ENCODE measurements at regions not wholly inside any gene's neighbourhood (a gene's known extent, or its start where the extent isn't known, plus 50 kb on each side); places are given as distances from the start of the nearest gene placed in this dataset.

DNA sequence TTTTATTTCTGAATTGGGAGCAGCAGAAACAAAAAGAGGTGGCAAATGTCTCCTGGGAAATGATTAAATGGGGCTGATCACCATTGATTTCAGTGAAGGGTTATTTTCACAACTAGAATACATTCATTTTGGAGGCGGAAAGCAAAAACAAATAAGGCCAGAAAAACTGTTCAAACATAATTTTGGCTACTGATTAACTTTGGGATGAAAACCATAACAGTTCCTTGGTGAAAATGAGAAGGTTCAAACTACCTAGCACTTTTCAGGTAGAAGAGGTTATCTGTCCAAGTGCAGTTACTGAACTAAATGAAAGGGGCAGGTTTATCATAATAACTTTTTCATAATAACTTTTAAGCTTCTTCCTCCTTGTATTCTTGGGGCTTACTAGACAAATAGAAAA, 718.5 kb downstream of the CDH11 start:
- H3K4me3 Mint-ChIP-seq: no peak overlapping the region
- no peak for DNase-seq
- no peak for ATAC-seq (ENCODE audit: low read depth)
- H3K36me3 Mint-ChIP-seq: no peaks in the 10 kb centered on the region
- H3K9me3 Mint-ChIP-seq: peaks cover 5% of the 10 kb centered on the region
- no peaks in the 10 kb centered on the region for H3K4me1 Mint-ChIP-seq
- POLR2A ChIA-PET: no interaction called here
- H3K27me3 Mint-ChIP-seq: no peaks in the 10 kb centered on the region
- no peak overlapping the region for H3K27ac Mint-ChIP-seq

DNA sequence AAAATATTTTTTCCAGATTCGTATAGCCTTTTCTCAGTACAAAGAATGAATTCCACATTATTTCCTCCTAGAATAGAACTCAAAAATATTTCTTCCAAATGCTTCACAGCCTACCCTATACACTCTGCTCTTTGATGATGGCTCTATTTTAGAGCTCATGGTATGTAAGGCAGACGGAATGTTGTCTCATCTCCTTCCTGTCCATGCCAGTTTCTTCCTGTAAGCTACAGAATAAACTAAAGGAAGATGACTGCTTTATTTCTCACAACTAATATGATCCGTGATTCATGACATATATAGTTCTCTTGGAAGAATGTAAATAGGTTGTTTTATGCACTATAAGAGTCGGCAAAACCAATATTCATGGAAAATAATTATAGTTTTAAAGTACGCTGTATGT, 723.1 kb downstream of the CDH11 start:
- Mint-ChIP-seq H3K4me1 (no peaks in the 10 kb centered on the region), H3K36me3 (no peaks in the 10 kb centered on the region), H3K27me3 (no peaks in the 10 kb centered on the region), H3K27ac (no peak overlapping the region), H3K9me3 (peaks cover 5% of the 10 kb centered on the region), H3K4me3 (no peak overlapping the region)
- DNase-seq: no peak
- POLR2A ChIA-PET: no interaction called here
- ATAC-seq (ENCODE audit: low read depth): no peak

DNA sequence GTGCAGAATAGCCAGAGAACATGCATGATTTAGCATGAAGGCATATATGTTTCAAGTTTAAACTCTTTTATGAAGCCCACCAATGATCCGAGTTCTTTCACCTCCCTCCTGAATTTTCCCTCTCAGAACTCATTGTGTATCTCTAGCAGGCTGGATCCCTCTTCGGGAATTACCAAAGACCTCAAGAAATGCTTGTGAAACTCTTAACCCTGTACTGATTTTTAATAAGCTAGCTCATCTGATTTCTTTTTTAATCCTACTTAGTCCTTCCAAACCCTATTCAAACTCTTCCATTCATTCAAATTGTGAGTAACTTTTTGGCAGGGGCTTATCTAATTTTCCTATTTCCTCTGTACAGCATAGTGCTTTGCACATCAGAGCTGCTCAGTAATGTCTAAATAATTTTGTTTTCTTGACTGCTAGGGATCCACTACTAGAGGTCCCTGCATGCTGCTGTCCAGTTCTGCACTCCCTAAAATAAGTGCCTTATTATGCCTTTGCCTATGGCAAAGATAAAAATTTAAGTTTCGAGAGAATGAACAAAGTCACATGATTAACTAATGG, 723.8 kb downstream of the CDH11 start:
- ATAC-seq (ENCODE audit: low read depth) (no peak), DNase-seq (no peak)
- H3K4me1 Mint-ChIP-seq: no peaks in the 10 kb centered on the region
- POLR2A ChIA-PET: no interaction called here
- H3K36me3 Mint-ChIP-seq: no peaks in the 10 kb centered on the region
- H3K9me3 Mint-ChIP-seq: peaks cover 5% of the 10 kb centered on the region
- no peaks in the 10 kb centered on the region for H3K27me3 Mint-ChIP-seq
- no peak overlapping the region for H3K27ac Mint-ChIP-seq
- H3K4me3 Mint-ChIP-seq: no peak overlapping the region

DNA sequence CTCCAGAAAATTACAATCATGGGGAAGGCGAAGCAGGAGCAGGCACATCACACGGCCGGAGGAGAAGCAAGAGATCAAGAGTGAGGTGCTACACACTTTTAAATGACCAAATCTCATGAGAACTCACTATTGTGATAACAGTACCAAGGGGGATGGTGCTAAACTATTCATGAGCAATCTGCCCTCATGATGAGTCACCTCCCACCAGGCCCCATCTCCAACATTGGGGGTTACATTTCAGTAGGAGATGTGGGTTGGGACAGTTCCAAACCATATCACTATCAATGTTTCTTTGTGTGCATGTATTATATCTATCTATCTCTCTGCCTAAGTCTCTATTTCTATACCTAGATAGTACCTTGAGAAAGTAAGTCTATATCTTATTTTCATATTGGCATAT, 724.8 kb downstream of the CDH11 start:
- no peak for ATAC-seq (ENCODE audit: low read depth)

DNA sequence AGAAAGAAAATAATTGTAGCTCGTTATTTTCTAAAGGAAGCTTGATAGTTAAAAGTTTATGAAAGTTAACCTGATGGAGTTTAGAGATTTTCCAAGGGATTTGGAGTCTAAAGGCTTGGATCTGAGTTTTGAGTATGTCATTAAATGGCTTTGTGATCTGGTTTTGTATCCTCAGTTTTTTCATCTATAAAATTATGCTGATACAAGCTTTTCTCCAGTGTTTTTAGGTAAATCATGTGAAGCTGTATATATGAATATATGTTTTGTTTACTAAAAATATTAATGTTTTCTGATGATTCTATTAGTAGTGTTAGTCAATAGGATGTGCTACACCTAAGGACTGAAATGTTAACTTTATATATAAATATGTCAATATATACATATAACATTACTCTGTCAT, 727.8 kb downstream of the CDH11 start:
- Mint-ChIP-seq H3K27me3 (no peaks in the 10 kb centered on the region), H3K4me1 (no peaks in the 10 kb centered on the region)
- POLR2A ChIA-PET: no interaction called here

More for the DNA sequence above, 724.8 kb downstream of the CDH11 start:
- H3K9me3 Mint-ChIP-seq: peaks cover 5% of the 10 kb centered on the region
- DNase-seq: no peak
- H3K27me3 Mint-ChIP-seq: no peaks in the 10 kb centered on the region
- H3K4me3 Mint-ChIP-seq: no peak overlapping the region
- POLR2A ChIA-PET: no interaction called here
- H3K4me1 Mint-ChIP-seq: no peaks in the 10 kb centered on the region
- no peak overlapping the region for H3K27ac Mint-ChIP-seq
- no peaks in the 10 kb centered on the region for H3K36me3 Mint-ChIP-seq

DNA sequence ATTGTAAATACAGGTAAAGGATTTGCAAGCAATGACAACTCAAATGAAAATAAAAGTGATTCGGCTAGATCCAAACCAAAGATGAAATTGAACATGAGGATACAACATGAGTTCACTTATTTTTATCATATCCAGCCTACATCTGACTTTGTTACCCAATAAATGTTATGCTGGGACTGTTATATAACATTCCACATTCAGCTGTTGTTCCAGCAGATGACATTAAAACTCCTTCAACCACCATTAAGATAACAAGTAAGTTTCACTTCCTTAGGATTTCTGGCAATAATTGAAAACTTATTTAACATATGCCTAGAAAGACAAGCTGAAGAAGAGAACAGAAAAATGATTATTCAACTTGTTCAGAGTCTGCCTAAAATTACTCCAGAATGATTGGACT, 729.4 kb downstream of the CDH11 start:
- ATAC-seq (ENCODE audit: low read depth) (no peak), DNase-seq (no peak)
- H3K27me3 Mint-ChIP-seq: no peaks in the 10 kb centered on the region
- peaks cover 7% of the 10 kb centered on the region for H3K9me3 Mint-ChIP-seq
- H3K36me3 Mint-ChIP-seq: no peaks in the 10 kb centered on the region
- no peak overlapping the region for H3K27ac Mint-ChIP-seq
- H3K4me3 Mint-ChIP-seq: no peak overlapping the region
- H3K4me1 Mint-ChIP-seq: no peaks in the 10 kb centered on the region
- POLR2A ChIA-PET: no interaction called here

More for the DNA sequence above, 727.8 kb downstream of the CDH11 start:
- Mint-ChIP-seq H3K9me3 (peaks cover 7% of the 10 kb centered on the region), H3K36me3 (no peaks in the 10 kb centered on the region), H3K27ac (no peak overlapping the region), H3K4me3 (no peak overlapping the region)
- DNase-seq: no peak
- ATAC-seq (ENCODE audit: low read depth): no peak

DNA sequence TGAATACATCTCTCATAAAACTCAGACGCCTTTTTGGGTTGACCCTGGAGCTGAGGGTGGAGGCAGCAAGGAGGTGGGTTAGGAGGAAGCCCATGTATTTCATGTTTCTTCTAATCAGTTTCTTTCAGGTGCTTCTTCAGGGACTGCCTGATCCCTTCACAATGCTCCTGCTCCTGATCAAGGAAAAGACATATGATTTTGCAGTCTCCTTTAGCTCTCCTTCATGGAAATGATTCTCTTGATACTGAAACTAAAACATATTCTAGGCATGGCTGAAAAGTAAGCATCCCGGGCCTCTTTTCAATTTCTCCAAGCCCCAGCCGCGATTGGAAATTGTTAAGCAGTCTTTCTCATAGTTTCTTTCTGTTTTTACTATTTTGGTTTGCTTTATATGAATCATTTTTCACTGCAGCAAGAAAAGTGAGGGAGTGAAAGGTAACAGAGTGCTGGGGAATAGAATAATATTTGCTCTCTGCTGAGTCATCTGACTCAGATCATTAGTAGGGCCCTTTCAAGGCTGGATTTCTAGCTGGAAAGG, 730.7 kb downstream of the CDH11 start:
- Mint-ChIP-seq H3K4me1 (no peaks in the 10 kb centered on the region), H3K27me3 (no peaks in the 10 kb centered on the region), H3K36me3 (no peaks in the 10 kb centered on the region), H3K27ac (no peak overlapping the region), H3K9me3 (peaks cover 9% of the 10 kb centered on the region), H3K4me3 (no peak overlapping the region)
- ATAC-seq (ENCODE audit: low read depth): no peak
- DNase-seq: no peak
- POLR2A ChIA-PET: no interaction called here

DNA sequence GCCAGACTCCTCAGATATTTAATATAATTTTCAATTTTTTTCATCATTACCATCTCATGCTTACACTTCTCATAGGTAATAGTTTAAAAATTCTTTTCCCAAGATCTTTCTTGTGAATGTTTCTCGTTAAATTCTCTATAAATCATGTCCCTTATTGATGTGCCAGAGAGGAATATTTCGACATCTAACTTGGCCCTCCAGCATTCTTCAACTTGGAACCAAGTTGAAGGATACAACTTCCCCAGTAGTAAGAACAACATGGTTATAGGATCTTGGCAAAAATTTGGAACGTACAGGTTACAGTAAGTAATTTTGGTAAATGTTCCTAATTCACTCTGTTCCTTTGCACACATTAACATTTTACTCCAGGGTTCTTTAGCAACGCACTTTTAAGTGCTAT, 731.8 kb downstream of the CDH11 start:
- Mint-ChIP-seq H3K4me1 (no peaks in the 10 kb centered on the region), H3K9me3 (peaks cover 9% of the 10 kb centered on the region), H3K27ac (no peak overlapping the region), H3K27me3 (no peaks in the 10 kb centered on the region), H3K36me3 (no peaks in the 10 kb centered on the region), H3K4me3 (no peak overlapping the region)
- ATAC-seq (ENCODE audit: low read depth) (no peak), DNase-seq (no peak)
- POLR2A ChIA-PET: no interaction called here

DNA sequence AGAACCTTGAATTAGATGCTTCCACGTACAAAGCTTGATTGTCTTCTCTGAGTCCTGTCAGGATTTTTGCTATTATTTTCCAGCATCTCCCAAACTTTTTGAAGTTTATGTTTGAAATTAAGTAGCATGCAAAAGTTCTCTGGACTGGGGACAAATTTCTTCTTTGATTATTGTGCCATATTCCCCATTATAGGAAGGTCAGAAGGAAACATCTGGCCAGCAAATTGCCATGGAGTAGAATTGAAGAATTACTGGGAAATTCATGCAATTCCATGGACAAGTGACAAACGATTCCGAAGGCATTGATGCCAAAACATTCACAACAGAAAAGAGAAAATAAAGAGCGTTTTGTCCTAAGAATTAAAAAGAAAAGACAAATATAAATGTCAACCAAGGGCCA, 737.2 kb downstream of the CDH11 start:
- H3K9me3 Mint-ChIP-seq: peaks cover 9% of the 10 kb centered on the region
- no peaks in the 10 kb centered on the region for H3K36me3 Mint-ChIP-seq
- H3K4me3 Mint-ChIP-seq: no peak overlapping the region
- H3K27me3 Mint-ChIP-seq: no peaks in the 10 kb centered on the region
- no peak for DNase-seq
- H3K27ac Mint-ChIP-seq: no peak overlapping the region
- no peak for ATAC-seq (ENCODE audit: low read depth)
- POLR2A ChIA-PET: no interaction called here
- no peaks in the 10 kb centered on the region for H3K4me1 Mint-ChIP-seq

DNA sequence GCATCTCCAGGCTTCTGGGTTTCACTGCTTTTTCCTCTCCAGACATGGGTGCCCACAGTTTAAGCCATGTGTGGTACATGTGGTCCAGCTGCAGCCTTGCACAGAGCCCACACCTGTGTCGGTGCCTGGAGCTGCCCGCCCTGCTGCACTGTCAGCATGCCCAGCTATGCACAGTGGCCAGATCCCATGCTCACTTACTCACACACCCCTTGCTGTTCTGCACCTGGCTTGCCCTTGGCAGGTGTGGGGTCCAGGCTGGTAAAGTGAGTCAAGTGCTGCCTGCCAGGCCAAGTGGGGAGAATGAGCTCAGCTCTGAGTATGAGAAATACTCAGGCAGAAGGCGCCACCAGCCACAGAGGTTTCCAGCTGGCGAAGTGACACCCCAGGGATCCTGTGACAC, 739.9 kb downstream of the CDH11 start:
- H3K36me3 Mint-ChIP-seq: no peaks in the 10 kb centered on the region
- no peak for ATAC-seq (ENCODE audit: low read depth)
- no peak overlapping the region for H3K27ac Mint-ChIP-seq
- H3K4me3 Mint-ChIP-seq: no peak overlapping the region
- no peaks in the 10 kb centered on the region for H3K27me3 Mint-ChIP-seq
- POLR2A ChIA-PET: no interaction called here
- no peak for DNase-seq
- H3K4me1 Mint-ChIP-seq: no peaks in the 10 kb centered on the region
- peaks cover 6% of the 10 kb centered on the region for H3K9me3 Mint-ChIP-seq

DNA sequence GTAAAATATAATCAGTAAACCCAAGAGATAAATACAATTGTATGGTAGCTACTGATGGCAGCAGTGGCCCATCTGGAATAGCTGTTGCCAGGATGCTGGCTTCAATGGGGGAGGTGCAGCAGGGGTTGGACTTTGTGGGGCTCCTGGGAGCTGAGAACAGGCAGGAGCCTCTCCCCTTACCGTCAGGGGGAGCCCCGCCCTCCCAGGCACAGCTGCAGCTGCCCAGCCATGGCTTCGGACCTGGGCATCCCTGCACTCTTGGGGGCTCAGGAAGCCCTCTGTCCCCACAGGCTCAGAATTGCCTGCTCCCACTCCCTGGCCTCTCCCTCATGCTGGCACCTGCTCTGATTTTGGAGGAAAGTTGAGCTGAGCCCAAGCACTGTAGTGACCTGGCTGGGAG, 741.1 kb downstream of the CDH11 start:
- H3K36me3 Mint-ChIP-seq: no peaks in the 10 kb centered on the region
- DNase-seq: no peak
- peaks cover 3% of the 10 kb centered on the region for H3K9me3 Mint-ChIP-seq
- POLR2A ChIA-PET: no interaction called here
- no peak for ATAC-seq (ENCODE audit: low read depth)
- no peaks in the 10 kb centered on the region for H3K27me3 Mint-ChIP-seq
- no peak overlapping the region for H3K27ac Mint-ChIP-seq
- no peak overlapping the region for H3K4me3 Mint-ChIP-seq
- no peaks in the 10 kb centered on the region for H3K4me1 Mint-ChIP-seq

DNA sequence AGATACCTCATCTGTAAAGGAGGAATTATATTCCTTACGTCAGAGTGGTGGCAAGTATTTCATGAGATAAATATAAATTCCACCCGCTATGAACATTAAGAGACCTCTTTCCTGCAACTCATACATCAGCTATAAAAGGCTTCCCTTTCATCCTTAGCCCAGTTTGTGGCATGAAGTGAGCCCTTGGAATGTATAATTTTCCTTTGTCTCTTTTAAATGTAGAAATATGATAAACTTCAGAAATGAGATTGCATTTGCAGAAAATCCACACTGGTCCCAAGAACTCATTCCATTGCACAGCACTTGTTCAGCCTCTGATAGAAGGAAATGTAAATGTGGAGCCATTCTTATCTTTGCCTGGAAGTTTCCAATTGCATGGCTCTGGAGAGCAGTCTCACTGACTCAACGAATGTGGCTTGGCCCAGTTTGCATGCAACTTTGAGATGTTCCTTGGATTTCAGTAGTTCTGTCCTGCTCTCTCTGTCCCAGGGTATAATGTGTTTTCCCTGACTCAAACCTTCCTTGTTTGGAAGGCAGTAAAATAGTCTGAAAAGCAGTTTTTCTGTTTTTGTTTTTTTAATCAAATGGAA, 746.4 kb downstream of the CDH11 start:
- Mint-ChIP-seq H3K27ac (no peak overlapping the region), H3K4me1 (no peaks in the 10 kb centered on the region), H3K27me3 (no peaks in the 10 kb centered on the region), H3K36me3 (no peaks in the 10 kb centered on the region), H3K9me3 (peaks cover 5% of the 10 kb centered on the region), H3K4me3 (no peak overlapping the region)
- POLR2A ChIA-PET: no interaction called here
- ATAC-seq (ENCODE audit: low read depth) (no peak), DNase-seq (no peak)

DNA sequence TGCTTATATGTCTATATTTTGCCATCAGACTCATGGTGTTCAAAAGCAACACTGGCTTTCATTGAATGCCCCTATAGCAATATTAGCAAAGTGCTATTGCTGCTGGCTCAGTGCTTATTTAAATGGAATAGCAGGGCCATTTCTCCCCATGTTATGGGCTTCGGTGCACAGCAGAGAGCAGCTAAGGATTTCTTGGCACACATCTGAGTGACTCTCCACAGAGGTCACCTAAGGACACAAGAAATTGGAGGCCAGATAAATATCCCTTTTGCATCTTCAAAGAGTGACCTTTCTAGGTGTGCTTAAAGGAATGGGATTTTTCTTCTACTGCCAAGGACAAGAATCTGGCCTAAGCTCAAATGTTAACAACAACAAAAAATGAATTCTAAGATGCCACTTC, 751.8 kb downstream of the CDH11 start:
- Mint-ChIP-seq H3K27ac (no peak overlapping the region), H3K9me3 (peaks cover 2% of the 10 kb centered on the region), H3K4me1 (no peaks in the 10 kb centered on the region), H3K36me3 (no peaks in the 10 kb centered on the region), H3K27me3 (no peaks in the 10 kb centered on the region), H3K4me3 (no peak overlapping the region)
- POLR2A ChIA-PET: no interaction called here
- ATAC-seq (ENCODE audit: low read depth) (no peak), DNase-seq (no peak)

DNA sequence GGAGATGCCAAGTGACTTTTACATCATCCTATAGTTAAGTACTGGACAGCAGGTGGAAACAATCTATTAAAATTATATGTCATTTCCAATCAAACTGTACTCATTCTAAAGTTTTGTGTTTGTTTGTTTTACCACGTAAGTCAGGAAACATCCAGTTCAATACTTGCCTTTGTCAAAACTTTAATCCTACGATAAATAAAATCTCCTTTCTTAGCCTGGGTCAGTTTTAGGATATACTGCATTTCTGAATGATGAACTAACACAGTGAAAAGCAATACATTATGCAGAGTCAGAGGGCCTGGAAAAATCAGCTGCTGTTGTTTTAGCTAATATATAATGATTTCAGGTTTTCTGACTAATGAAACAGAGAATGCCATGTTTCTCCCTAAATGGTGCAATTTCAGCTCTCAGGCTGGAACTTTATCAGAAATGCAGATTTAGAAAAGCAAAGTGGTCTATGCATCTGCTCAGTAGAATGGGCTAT, 756.4 kb downstream of the CDH11 start:
- DNase-seq: no peak
- Mint-ChIP-seq H3K27ac (no peak overlapping the region), H3K27me3 (no peaks in the 10 kb centered on the region), H3K36me3 (no peaks in the 10 kb centered on the region), H3K4me1 (no peaks in the 10 kb centered on the region), H3K9me3 (peaks cover 5% of the 10 kb centered on the region), H3K4me3 (no peak overlapping the region)
- ATAC-seq (ENCODE audit: low read depth): no peak
- POLR2A ChIA-PET: no interaction called here
